Vagina (tissue), 2 donors: ENCODE measurements at regions not wholly inside any gene's neighbourhood (a gene's known extent, or its start where the extent isn't known, plus 50 kb on each side); places are given as distances from the start of the nearest gene placed in this dataset.
"Not testable (repeated sequence)": the region's sequence is repeated elsewhere in the genome, so short reads cannot be mapped to it uniquely, and the experiment has no call there.

Experiments
- CTCF ChIP-seq, 3 experiments: fragments of 450-650 bp in 2 of 3; fragments of 200-600 bp in 1 of 3; sonication (generic) in 1 of 3; IDR thresholded peaks; one replicate each; pipeline ENCODE4 v1.5.1; 2017 to 2019; ENCODE audit warnings: antibody characterized with exemption in 3 of 3, mild to moderate bottlenecking in 2 of 3, moderate library complexity in 2 of 3
- POLR2A ChIP-seq, 2 donors: fragments of 450-650 bp; IDR thresholded peaks; one replicate each; pipeline ENCODE4 v1.6.1; 2017; ENCODE audit warnings: antibody characterized with exemption in 2 of 2, mild to moderate bottlenecking in 2 of 2, moderate library complexity in 2 of 2

GRCh38 chrX:3920424-3921017, 207.1 kb upstream of the PRKX start:
- TF ChIP-seq POLR2A, CTCF (IDR thresholded peaks at IDR 0.05): not testable (repeated sequence)
